ENCODE measurements at regions not wholly inside any gene's neighbourhood (a gene's known extent, or its start where the extent isn't known, plus 50 kb on each side); places are given as distances from the start of the nearest gene placed in this dataset.

DNA sequence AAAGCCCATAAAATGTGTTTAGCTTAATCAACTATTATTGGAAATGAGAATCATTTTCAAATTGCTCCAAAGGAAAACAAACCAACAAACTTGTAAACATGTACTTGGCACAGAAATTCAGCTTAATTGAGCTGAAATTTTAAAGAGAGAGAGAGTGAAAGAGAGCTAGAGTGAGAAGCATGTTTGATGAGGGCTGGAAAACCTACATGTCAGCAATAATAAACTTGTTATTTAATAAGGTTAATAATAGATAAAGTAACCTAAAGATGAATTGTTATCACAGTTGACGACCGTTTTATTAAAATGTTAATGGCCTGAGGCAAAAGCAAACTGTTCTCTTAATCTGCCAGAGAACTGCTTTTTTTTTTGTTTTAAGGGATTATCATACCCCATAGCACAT, 496.1 kb downstream of the RNF144B start:
- no peak overlapping the region for H3K27ac ChIP-seq
- TF ChIP-seq, protein P1, sequence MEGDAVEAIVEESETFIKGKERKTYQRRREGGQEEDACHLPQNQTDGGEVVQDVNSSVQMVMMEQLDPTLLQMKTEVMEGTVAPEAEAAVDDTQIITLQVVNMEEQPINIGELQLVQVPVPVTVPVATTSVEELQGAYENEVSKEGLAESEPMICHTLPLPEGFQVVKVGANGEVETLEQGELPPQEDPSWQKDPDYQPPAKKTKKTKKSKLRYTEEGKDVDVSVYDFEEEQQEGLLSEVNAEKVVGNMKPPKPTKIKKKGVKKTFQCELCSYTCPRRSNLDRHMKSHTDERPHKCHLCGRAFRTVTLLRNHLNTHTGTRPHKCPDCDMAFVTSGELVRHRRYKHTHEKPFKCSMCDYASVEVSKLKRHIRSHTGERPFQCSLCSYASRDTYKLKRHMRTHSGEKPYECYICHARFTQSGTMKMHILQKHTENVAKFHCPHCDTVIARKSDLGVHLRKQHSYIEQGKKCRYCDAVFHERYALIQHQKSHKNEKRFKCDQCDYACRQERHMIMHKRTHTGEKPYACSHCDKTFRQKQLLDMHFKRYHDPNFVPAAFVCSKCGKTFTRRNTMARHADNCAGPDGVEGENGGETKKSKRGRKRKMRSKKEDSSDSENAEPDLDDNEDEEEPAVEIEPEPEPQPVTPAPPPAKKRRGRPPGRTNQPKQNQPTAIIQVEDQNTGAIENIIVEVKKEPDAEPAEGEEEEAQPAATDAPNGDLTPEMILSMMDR (IDR thresholded peaks at IDR 0.05): no peak

DNA sequence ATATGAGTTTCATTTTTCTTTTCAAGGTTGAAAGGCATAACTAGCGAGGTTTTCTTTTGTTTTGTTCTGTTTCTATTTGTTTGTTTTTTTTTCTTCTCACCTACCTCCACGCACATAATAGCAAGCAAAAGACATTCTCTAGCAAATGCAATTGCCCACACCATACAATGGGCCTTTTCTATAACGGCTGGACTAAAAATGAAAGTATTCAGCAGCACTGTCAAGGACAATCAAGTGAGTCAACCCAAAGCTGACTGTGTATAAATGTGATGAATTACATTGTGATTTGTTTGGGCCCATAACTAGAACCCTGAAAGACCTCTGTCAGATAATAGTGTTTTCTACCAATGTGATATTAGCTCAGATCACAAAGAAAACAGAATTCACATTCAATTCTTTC, 496.7 kb downstream of the RNF144B start:
- no peak for TF ChIP-seq ZFX (IDR thresholded peaks at IDR 0.05; ENCODE audit: borderline replicate concordance)
- TF ChIP-seq, protein P1 (IDR thresholded peaks at IDR 0.05): no peak
- no peak overlapping the region for H3K27ac ChIP-seq

DNA sequence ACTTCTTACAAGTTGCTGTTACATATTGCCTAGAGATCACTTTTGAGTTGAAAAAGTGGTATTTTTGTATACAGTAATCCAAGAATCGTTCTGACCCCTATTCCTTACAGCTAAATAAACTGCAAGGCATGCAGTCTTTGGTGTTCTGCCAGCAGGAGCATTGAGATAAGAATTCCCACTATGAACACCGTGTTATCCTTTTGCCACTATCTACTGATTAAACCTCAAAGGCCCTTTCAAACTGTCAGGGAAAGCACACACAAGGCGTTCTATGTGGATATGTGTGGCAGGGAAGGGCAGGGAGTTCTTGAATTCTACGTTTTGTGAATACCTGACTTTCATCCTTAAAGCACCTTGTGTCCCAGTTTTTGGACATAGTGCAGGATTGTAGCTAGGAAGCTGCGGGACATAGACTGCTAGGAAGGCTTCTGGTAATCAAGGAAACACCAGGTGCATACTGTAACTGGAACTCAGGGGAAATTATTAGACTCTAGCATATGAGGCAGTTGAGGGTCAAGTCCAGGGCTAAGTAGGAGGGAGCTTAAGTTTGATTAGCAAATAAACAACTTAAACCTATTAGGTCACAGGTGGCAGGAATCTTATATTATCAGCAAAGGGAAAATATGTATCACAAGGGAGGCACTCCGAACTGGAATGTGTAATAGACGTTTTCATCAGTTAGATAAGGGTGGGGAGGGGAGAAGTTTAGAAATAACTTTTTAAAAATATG, 506.6 kb downstream of the RNF144B start:
- H3K27ac ChIP-seq: no peak overlapping the region
- TF ChIP-seq, protein P1 (IDR thresholded peaks at IDR 0.05): no peak
- no peak for TF ChIP-seq ZFX (IDR thresholded peaks at IDR 0.05; ENCODE audit: borderline replicate concordance)

DNA sequence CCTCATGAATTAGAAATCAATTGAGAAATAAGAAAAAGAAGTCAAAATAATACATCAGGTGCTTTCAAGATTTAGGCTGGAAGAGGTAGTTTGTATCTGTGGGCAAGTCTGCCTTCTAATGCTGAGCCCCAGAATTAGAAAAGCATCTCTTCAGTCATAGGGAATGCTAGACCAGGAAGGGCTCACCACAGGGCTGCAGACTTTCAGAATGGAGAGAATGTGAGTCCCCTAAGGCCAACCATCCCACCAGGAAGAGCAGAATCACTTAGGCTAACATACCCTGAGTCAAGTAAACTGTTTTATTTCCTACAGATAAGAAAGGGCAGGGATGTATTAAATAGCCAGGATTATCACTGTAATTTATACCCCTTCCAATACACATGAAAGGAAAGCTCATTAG, 510.2 kb downstream of the RNF144B start:
- TF ChIP-seq, protein P1 (IDR thresholded peaks at IDR 0.05): no peak
- TF ChIP-seq ZFX (IDR thresholded peaks at IDR 0.05; ENCODE audit: borderline replicate concordance): no peak
- no peak overlapping the region for H3K27ac ChIP-seq

DNA sequence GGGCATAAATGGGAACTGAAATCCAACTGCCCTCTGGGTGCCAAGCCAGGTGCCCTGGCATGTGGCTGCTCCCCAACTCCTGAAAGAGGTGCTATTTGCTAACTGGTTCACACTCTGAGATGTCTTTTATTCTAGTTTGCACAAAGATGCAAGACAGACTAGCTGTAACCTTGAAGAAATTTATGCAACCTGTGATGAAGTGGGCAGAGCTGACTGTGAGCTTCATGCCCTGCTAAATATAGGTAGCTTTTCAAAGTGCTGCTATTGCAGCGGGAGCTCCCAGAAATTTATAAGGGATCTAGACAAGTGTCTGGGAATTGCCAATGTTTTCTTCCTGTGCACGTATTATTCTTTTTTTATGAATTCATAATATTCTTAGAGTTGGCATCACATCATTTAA, 517.5 kb downstream of the RNF144B start:
- no peak for TF ChIP-seq ZFX (IDR thresholded peaks at IDR 0.05; ENCODE audit: borderline replicate concordance)
- TF ChIP-seq, protein P1 (IDR thresholded peaks at IDR 0.05): no peak

DNA sequence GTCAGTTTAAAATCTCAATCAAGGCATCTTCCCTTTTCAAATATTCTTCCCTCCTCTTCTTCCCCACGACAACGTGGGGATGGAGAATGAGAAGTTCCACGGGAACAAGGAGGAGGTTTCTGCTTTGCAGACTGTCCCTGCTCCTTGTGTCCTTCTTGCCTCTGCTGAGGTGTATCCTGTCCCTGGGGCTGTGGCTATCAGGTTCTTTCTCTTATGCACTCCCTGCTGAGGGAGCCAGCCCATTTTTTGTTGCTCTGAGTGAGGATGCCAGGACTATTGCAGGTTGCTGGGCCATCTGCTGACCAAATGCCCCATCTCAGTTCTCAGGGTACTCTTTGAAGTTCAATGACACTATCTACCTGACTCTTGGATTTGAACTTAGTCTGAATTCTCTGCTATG, 533.6 kb downstream of the RNF144B start:
- no peak for TF ChIP-seq ZFX (IDR thresholded peaks at IDR 0.05; ENCODE audit: borderline replicate concordance)
- TF ChIP-seq, protein P1 (IDR thresholded peaks at IDR 0.05): no peak
- no peak overlapping the region for H3K27ac ChIP-seq

More for the DNA sequence above, 517.5 kb downstream of the RNF144B start:
- no peak overlapping the region for H3K27ac ChIP-seq

DNA sequence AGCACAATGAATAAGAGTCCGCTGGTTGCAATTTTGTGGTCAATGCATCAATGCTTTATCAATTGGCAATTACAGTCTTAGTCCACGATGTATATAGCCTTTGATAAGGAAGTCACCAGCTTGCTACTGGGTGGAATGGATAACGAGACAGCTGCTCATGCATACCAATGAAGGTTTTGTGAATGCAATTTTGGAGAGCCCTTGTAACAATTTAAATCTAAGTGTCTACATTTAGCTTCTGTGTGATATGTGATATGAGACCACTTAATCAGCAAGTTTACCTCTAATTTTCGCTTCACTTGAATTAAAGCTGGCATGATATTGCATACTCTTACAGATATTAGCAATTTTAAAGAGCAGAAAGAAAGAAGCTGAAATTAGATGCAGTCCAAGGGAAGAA, 543.9 kb downstream of the RNF144B start:
- H3K27ac ChIP-seq: no peak overlapping the region
- no peak for TF ChIP-seq ZFX (IDR thresholded peaks at IDR 0.05; ENCODE audit: borderline replicate concordance)
- TF ChIP-seq, protein P1 (IDR thresholded peaks at IDR 0.05): no peak
